ENCODE measurements at regions not wholly inside any gene's neighbourhood (a gene's known extent, or its start where the extent isn't known, plus 50 kb on each side); places are given as distances from the start of the nearest gene placed in this dataset.

DNA sequence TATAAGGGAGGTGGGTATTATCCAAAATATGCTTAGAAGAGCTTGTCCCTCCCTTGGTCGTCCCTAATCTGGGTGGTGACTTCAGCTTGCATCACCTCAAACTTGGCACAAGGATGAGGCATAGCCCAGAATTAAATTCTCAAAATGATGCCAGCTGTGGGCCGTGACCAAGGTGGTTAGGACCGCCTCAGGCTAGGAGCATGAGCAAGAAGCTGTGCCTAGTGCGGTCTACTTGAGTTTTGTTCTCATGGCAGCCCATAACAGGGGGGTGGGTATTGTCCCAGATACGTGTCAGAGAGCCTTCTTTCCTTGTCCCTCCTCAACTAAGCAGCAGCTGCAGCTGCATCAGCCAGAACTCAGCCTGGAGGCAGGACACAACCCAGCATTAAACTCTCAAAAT, 2620.0 kb downstream of the PCDH7 start:
- no peak for TF ChIP-seq ZNF274 (IDR thresholded peaks at IDR 0.05; ENCODE audit: low read depth, low read length)
- no peak for TF ChIP-seq YY1 (IDR thresholded peaks at IDR 0.05; ENCODE audit: insufficient read depth, insufficient read length)
- TF ChIP-seq SUZ12 (IDR thresholded peaks at IDR 0.05; ENCODE audit: extremely low read depth, insufficient read depth, insufficient read length), result no peak

Measured in NT2/D1 (cell line).